Progenitor cell of endocrine pancreas (in vitro differentiated cells): ENCODE measurements at regions not wholly inside any gene's neighbourhood (a gene's known extent, or its start where the extent isn't known, plus 50 kb on each side); places are given as distances from the start of the nearest gene placed in this dataset.

Experiments
- DNase-seq: peaks from one replicate; pipeline ENCODE4 v3.0.0; 2021; ENCODE audit warnings: low spot score; ENCODE audit not compliant: unreplicated experiment
- H3K27ac Mint-ChIP-seq: 2 replicates; pipeline ENCODE4 v1.8.0; 2021; ENCODE audit warnings: mild to moderate bottlenecking, moderate library complexity, mixed read lengths
- H3K27me3 Mint-ChIP-seq: 2 replicates; pipeline ENCODE4 v1.8.0; 2021; ENCODE audit warnings: mixed read lengths
- H3K36me3 Mint-ChIP-seq: 2 replicates; pipeline ENCODE4 v1.8.0; 2022; ENCODE audit warnings: mixed read lengths; ENCODE audit not compliant: insufficient read depth
- H3K4me1 Mint-ChIP-seq: 2 replicates; pipeline ENCODE4 v1.8.0; 2021; ENCODE audit warnings: low read depth, mixed read lengths
- H3K4me3 Mint-ChIP-seq: 2 replicates; pipeline ENCODE4 v1.8.0; 2021; ENCODE audit warnings: low read depth, mild to moderate bottlenecking, moderate library complexity, mixed read lengths
- H3K9me3 Mint-ChIP-seq: 2 replicates; pipeline ENCODE4 v1.8.0; 2021; ENCODE audit warnings: low read depth, mixed read lengths
- TF ChIP-seq, protein P1 (sequence below): fragments of 200-600 bp; sonication (generic); IDR thresholded peaks from one replicate; pipeline ENCODE4 v1.5.0; 2021; ENCODE audit warnings: antibody characterized with exemption, mild to moderate bottlenecking; ENCODE audit not compliant: unreplicated experiment

GRCh38 chr7:30232391-30232790, 52.0 kb upstream of the ZNRF2 start:
- Mint-ChIP-seq H3K27me3 (no peaks in the 10 kb centered on the region), H3K9me3 (no peaks in the 10 kb centered on the region), H3K27ac (no peak overlapping the region), H3K4me1 (no peaks in the 10 kb centered on the region), H3K4me3 (no peak overlapping the region), H3K36me3 (no peaks in the 10 kb centered on the region)
- no peak for DNase-seq
- TF ChIP-seq, protein P1, sequence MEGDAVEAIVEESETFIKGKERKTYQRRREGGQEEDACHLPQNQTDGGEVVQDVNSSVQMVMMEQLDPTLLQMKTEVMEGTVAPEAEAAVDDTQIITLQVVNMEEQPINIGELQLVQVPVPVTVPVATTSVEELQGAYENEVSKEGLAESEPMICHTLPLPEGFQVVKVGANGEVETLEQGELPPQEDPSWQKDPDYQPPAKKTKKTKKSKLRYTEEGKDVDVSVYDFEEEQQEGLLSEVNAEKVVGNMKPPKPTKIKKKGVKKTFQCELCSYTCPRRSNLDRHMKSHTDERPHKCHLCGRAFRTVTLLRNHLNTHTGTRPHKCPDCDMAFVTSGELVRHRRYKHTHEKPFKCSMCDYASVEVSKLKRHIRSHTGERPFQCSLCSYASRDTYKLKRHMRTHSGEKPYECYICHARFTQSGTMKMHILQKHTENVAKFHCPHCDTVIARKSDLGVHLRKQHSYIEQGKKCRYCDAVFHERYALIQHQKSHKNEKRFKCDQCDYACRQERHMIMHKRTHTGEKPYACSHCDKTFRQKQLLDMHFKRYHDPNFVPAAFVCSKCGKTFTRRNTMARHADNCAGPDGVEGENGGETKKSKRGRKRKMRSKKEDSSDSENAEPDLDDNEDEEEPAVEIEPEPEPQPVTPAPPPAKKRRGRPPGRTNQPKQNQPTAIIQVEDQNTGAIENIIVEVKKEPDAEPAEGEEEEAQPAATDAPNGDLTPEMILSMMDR = no peak
